ENCODE measurements at regions not wholly inside any gene's neighbourhood (a gene's known extent, or its start where the extent isn't known, plus 50 kb on each side); places are given as distances from the start of the nearest gene placed in this dataset.

DNA sequence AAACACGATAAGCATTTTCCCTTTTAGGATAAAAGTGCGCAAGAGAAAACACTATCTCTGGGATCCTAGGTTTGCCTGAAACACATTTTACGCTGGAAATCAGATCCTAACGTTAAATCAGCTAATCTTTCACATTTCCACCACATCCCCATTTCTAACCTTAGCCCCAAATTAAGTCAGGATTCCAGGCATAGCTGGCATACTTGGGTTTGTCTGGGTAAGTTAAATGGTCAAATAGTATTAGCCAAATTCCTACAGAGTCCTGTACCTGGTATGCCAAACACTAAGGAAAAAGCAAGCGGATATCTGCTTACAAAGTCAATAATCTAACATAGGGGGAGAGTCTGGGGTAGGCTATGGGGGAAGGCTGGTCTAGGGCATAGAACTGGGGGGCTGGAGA, 557.4 kb upstream of the ZFHX3 start:
- no peak for TF ChIP-seq EP300 (IDR thresholded peaks at IDR 0.05; ENCODE audit: low read depth)
- no peak for TF ChIP-seq POLR2A (IDR thresholded peaks at IDR 0.05)
- TF ChIP-seq POLR2AphosphoS5 (IDR thresholded peaks at IDR 0.05) = no peak
- TF ChIP-seq CTCF (IDR thresholded peaks at IDR 0.05) = no peak
- no peaks in the 10 kb centered on the region for H3K9me3 ChIP-seq
- 94 to 96% methylated on average over 2 to 5 of the region's 5 CpGs for WGBS, 2 donors (ENCODE audit: low coverage in 1 of 2)
- intact Hi-C loops (cut with DNase I; ENCODE audit: low total_unique reads) (no loop called here), in situ Hi-C loops (cut with MboI; ENCODE audit: low pct_ligation_motif_present in 1 of 4, low pct_unique_long_range_greater_than_20kb in 1 of 4, low sequenced_read_pairs in 3 of 4) (no loop called here)
- no peak overlapping the region for H3K4me3 ChIP-seq
- peaks cover 20% of the 10 kb centered on the region for H3K27me3 ChIP-seq
- DNase-seq = no peak
- no peaks in the 10 kb centered on the region for H3K4me1 ChIP-seq
- H3K27ac ChIP-seq = no peak overlapping the region
- no peaks in the 10 kb centered on the region for H3K36me3 ChIP-seq

GRCh38 chr16:73601911-73602310, 554.0 kb upstream of the ZFHX3 start:
- no peak for DNase-seq
- no peak overlapping the region for H3K27ac ChIP-seq
- in situ Hi-C loops (cut with MboI; ENCODE audit: low pct_ligation_motif_present in 1 of 4, low pct_unique_long_range_greater_than_20kb in 1 of 4, low sequenced_read_pairs in 3 of 4) = no loop called here

DNA sequence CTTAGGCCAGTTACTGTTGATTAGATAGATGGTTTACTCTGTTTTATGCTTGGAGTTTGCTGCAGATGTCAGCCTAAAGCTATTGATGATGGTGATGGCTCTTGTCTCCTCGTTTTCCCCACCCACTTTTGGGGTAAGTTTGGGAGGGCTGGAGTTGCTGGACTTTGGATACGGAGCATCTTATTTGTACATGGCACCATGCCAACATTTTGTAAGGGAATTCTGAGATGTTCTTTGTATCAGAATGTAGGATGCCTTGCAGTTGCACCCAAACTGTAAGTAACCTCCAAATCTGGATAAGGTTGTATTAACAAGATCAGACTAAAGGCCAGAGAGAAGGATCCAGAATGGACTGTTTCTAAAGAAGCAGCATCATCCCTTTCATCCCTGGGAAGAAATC, 551.9 kb upstream of the ZFHX3 start:
- no peaks in the 10 kb centered on the region for H3K4me1 ChIP-seq
- H3K36me3 ChIP-seq = no peaks in the 10 kb centered on the region
- intact Hi-C loops (cut with DNase I; ENCODE audit: low total_unique reads) (no loop called here), in situ Hi-C loops (cut with MboI; ENCODE audit: low pct_ligation_motif_present in 1 of 4, low pct_unique_long_range_greater_than_20kb in 1 of 4, low sequenced_read_pairs in 3 of 4) (no loop called here)
- TF ChIP-seq POLR2A (IDR thresholded peaks at IDR 0.05) = no peak
- TF ChIP-seq CTCF (IDR thresholded peaks at IDR 0.05) = no peak
- no peak for TF ChIP-seq EP300 (IDR thresholded peaks at IDR 0.05; ENCODE audit: low read depth)
- no peak for TF ChIP-seq POLR2AphosphoS5 (IDR thresholded peaks at IDR 0.05)
- DNase-seq = no peak
- WGBS, 2 donors (ENCODE audit: low coverage in 1 of 2) = 56% methylated on average over 2 of the region's 2 CpGs; no CpG with 5 or more reads in 1 of the 2 donors
- H3K27ac ChIP-seq = no peak overlapping the region
- no peaks in the 10 kb centered on the region for H3K27me3 ChIP-seq
- no peak overlapping the region for H3K4me3 ChIP-seq
- no peaks in the 10 kb centered on the region for H3K9me3 ChIP-seq

More at GRCh38 chr16:73601911-73602310, 554.0 kb upstream of the ZFHX3 start:
- no peaks in the 10 kb centered on the region for H3K9me3 ChIP-seq
- H3K4me3 ChIP-seq = no peak overlapping the region
- no peaks in the 10 kb centered on the region for H3K27me3 ChIP-seq
- intact Hi-C loops (cut with DNase I; ENCODE audit: low total_unique reads) = no loop called here
- no peaks in the 10 kb centered on the region for H3K36me3 ChIP-seq
- 71% methylated on average over 1 to 3 of the region's 3 CpGs for WGBS, 2 donors (ENCODE audit: low coverage in 1 of 2)
- no peak for TF ChIP-seq CTCF (IDR thresholded peaks at IDR 0.05)
- no peak for TF ChIP-seq POLR2A (IDR thresholded peaks at IDR 0.05)
- no peak for TF ChIP-seq EP300 (IDR thresholded peaks at IDR 0.05; ENCODE audit: low read depth)
- TF ChIP-seq POLR2AphosphoS5 (IDR thresholded peaks at IDR 0.05) = no peak
- no peaks in the 10 kb centered on the region for H3K4me1 ChIP-seq

GRCh38 chr16:73599351-73599750, 551.4 kb upstream of the ZFHX3 start:
- TF ChIP-seq CTCF (IDR thresholded peaks at IDR 0.05) = no peak
- TF ChIP-seq POLR2AphosphoS5 (IDR thresholded peaks at IDR 0.05) = no peak
- no peak for TF ChIP-seq EP300 (IDR thresholded peaks at IDR 0.05; ENCODE audit: low read depth)
- no peak for TF ChIP-seq POLR2A (IDR thresholded peaks at IDR 0.05)
- DNase-seq = no peak
- WGBS, 2 donors (ENCODE audit: low coverage in 1 of 2) = 61% methylated on average over 2 of the region's 2 CpGs; no CpG with 5 or more reads in 1 of the 2 donors
- H3K4me1 ChIP-seq = no peaks in the 10 kb centered on the region
- in situ Hi-C loops (cut with MboI; ENCODE audit: low pct_ligation_motif_present in 1 of 4, low pct_unique_long_range_greater_than_20kb in 1 of 4, low sequenced_read_pairs in 3 of 4) = no loop called here
- H3K4me3 ChIP-seq = no peak overlapping the region
- H3K27me3 ChIP-seq = no peaks in the 10 kb centered on the region
- H3K9me3 ChIP-seq = no peaks in the 10 kb centered on the region
- intact Hi-C loops (cut with DNase I; ENCODE audit: low total_unique reads) = no loop called here
- H3K36me3 ChIP-seq = no peaks in the 10 kb centered on the region
- no peak overlapping the region for H3K27ac ChIP-seq
